Adrenal gland (tissue), 5 donors: ENCODE measurements at regions not wholly inside any gene's neighbourhood (a gene's known extent, or its start where the extent isn't known, plus 50 kb on each side); places are given as distances from the start of the nearest gene placed in this dataset.

Experiments
- POLR2A ChIP-seq, 2 donors: fragments of 450-650 bp; IDR thresholded peaks; one replicate each; pipeline ENCODE4 v1.6.1; 2017; ENCODE audit warnings: antibody characterized with exemption in 2 of 2, mild to moderate bottlenecking in 2 of 2, moderate library complexity in 1 of 2
- TF ChIP-seq, protein P1 (sequence below), 6 experiments: fragments of 450-650 bp in 4 of 6; fragments of 200-600 bp in 2 of 6; sonication (generic) in 1 of 6; IDR thresholded peaks; 1 replicate in 5 of 6; 2 replicates in 1 of 6; pipeline versions ENCODE4 v1.5.1 to v1.8.0; 2016 to 2021; ENCODE audit warnings: antibody characterized with exemption in 6 of 6, mild to moderate bottlenecking in 2 of 6, moderate library complexity in 1 of 6
- donor health status: DM: no; HTN: no; CAD: no.

DNA sequence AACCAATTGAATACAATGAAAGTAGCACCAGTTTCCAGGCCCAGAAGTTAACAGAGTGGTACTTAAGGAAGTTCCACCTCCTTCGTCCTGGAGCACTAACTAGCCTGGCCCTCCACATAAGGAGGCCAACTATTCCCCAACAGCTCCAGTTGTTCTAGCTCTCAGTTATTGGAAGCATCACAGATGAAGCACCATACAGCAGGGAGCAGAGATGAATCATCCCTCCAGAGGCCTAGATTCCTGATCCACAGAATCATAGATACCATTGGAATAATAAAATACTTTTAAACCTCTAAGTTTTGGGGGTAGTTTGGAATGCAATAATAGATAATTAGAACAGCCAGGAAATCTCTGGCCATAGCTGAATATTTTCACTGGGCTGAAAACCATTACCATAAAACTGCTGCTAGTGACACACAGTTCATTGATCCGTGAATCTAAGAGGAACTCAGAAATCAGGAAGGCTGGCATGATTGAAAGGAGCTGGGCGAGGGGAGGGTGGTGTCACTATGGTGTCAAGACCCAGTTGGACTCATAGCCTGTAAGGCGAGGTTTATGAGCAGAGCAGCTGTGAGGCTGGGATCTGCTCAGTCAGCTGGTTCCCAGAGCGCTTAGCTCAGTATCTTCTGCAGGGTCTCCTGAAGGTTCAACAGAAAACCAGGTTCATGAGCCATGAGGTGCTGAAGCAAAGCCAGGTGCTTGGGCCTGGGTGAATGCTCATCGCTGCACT, 371.4 kb upstream of the TMTC1 start:
- TF ChIP-seq, protein P1, sequence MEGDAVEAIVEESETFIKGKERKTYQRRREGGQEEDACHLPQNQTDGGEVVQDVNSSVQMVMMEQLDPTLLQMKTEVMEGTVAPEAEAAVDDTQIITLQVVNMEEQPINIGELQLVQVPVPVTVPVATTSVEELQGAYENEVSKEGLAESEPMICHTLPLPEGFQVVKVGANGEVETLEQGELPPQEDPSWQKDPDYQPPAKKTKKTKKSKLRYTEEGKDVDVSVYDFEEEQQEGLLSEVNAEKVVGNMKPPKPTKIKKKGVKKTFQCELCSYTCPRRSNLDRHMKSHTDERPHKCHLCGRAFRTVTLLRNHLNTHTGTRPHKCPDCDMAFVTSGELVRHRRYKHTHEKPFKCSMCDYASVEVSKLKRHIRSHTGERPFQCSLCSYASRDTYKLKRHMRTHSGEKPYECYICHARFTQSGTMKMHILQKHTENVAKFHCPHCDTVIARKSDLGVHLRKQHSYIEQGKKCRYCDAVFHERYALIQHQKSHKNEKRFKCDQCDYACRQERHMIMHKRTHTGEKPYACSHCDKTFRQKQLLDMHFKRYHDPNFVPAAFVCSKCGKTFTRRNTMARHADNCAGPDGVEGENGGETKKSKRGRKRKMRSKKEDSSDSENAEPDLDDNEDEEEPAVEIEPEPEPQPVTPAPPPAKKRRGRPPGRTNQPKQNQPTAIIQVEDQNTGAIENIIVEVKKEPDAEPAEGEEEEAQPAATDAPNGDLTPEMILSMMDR (IDR thresholded peaks at IDR 0.05): no peak
- no peak for TF ChIP-seq POLR2A (IDR thresholded peaks at IDR 0.05)
